ENCODE measurements at regions not wholly inside any gene's neighbourhood (a gene's known extent, or its start where the extent isn't known, plus 50 kb on each side); places are given as distances from the start of the nearest gene placed in this dataset.
A peak's percentile ranks its signal among the peaks of the same experiment; 100 is the strongest.

DNA sequence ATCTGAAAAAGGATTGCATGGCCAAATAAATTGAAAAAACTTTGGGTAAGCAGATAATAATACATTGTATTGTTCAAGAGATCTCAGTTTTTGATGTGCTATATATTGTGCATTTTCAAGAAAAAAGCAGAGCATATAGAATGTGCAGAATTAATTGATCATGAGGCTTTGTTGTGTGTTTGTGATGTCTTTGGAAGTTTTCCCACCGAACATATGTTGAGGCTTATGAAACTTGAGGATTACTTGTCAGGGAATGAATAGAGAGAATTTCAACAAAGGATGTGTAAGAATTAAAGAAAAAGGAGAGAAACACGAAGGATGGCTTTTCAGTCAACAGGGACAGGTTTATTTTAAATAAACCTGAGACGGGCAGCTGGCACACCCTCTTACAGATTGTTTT lies 232.5 kb upstream of the POU1F1 start:
- Mint-ChIP-seq H3K27ac (ENCODE audit: unreplicated experiment) (no peak overlapping the region), H3K4me1 (ENCODE audit: unreplicated experiment) (no peaks in the 10 kb centered on the region), H3K4me3 (ENCODE audit: unreplicated experiment) (no peak overlapping the region), H3K9me3 (ENCODE audit: unreplicated experiment) (no peaks in the 10 kb centered on the region), H3K27me3 (ENCODE audit: unreplicated experiment) (peaks cover 32% of the 10 kb centered on the region), H3K36me3 (ENCODE audit: unreplicated experiment) (no peaks in the 10 kb centered on the region)
- DNase-seq (ENCODE audit: extremely low spot score, unreplicated experiment): no peak
- no peak for TF ChIP-seq CTCF (IDR thresholded peaks at IDR 0.05)

- TF ChIP-seq CTCF (IDR thresholded peaks at IDR 0.05): no peak
- H3K9me3 Mint-ChIP-seq (ENCODE audit: unreplicated experiment): no peaks in the 10 kb centered on the region
- H3K4me1 Mint-ChIP-seq (ENCODE audit: unreplicated experiment): no peaks in the 10 kb centered on the region
- peaks cover 33% of the 10 kb centered on the region for H3K27me3 Mint-ChIP-seq (ENCODE audit: unreplicated experiment)
- no peaks in the 10 kb centered on the region for H3K36me3 Mint-ChIP-seq (ENCODE audit: unreplicated experiment)
- no peak overlapping the region for H3K27ac Mint-ChIP-seq (ENCODE audit: unreplicated experiment)
- H3K4me3 Mint-ChIP-seq (ENCODE audit: unreplicated experiment): no peak overlapping the region
- no peak for DNase-seq (ENCODE audit: extremely low spot score, unreplicated experiment)
Measured at GRCh38 chr3:87507753-87508152, 231.4 kb upstream of the POU1F1 start.

DNA sequence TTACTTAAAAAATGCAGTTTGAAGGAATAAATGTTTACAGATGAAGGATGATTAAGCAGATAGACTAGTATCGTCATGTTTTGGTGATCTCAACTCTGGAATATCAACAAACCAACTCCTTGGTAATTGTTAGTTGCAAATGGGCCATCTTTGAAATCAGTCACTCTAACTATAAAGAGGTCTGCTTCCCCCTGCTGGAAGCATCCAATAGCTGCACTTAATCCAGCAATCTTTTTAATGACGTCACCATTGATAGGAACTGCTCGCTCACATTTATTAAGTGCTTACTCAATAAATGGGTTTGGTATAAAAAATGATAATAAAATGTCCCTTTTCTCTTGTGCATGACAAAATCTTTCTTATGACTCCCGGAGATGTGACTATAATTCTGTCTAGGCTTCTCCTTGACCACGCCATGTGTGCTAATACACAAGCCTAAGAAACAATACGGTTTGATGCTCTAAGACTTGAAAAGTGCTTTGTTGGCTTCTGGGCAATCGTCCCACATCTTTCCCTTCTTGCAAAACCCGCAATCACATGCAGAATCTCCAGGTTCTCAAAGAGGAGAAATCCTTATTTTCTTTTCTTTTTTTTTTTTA lies 227.6 kb upstream of the POU1F1 start:
- peak; percentile 87 for TF ChIP-seq CTCF (IDR thresholded peaks at IDR 0.05)
- Mint-ChIP-seq H3K9me3 (ENCODE audit: unreplicated experiment) (no peaks in the 10 kb centered on the region), H3K27me3 (ENCODE audit: unreplicated experiment) (peaks cover 41% of the 10 kb centered on the region), H3K36me3 (ENCODE audit: unreplicated experiment) (no peaks in the 10 kb centered on the region), H3K27ac (ENCODE audit: unreplicated experiment) (no peak overlapping the region), H3K4me3 (ENCODE audit: unreplicated experiment) (no peak overlapping the region), H3K4me1 (ENCODE audit: unreplicated experiment) (no peaks in the 10 kb centered on the region)
- no peak for DNase-seq (ENCODE audit: extremely low spot score, unreplicated experiment)

DNA sequence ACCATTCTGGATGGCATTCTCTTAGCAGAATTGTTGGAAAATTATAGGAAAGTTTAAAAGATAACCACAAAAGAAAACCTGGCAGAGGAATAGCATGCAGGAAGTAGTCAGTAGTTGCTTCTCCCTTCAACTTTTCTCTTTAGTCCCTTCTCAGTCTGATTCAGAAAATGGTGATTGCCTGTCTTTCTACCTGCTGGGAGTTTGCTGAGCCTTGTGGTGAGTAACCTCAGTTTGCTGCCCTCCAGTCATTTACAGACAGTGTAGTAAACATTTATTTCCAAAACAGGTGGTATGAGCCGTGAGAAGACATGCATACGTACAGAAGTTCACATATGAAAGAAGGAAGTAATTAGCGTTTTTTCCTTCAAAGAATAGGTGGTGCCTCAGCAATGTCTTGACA lies 224.7 kb upstream of the POU1F1 start:
- H3K9me3 Mint-ChIP-seq (ENCODE audit: unreplicated experiment): no peaks in the 10 kb centered on the region
- TF ChIP-seq CTCF (IDR thresholded peaks at IDR 0.05): no peak
- H3K36me3 Mint-ChIP-seq (ENCODE audit: unreplicated experiment): no peaks in the 10 kb centered on the region
- H3K4me1 Mint-ChIP-seq (ENCODE audit: unreplicated experiment): no peaks in the 10 kb centered on the region
- peaks cover 48% of the 10 kb centered on the region for H3K27me3 Mint-ChIP-seq (ENCODE audit: unreplicated experiment)
- DNase-seq (ENCODE audit: extremely low spot score, unreplicated experiment): no peak
- H3K4me3 Mint-ChIP-seq (ENCODE audit: unreplicated experiment): no peak overlapping the region
- no peak overlapping the region for H3K27ac Mint-ChIP-seq (ENCODE audit: unreplicated experiment)

- H3K27me3 Mint-ChIP-seq (ENCODE audit: unreplicated experiment): peaks cover 55% of the 10 kb centered on the region
- TF ChIP-seq CTCF (IDR thresholded peaks at IDR 0.05): no peak
- DNase-seq (ENCODE audit: extremely low spot score, unreplicated experiment): no peak
Measured at GRCh38 chr3:87498358-87499080, 222.1 kb upstream of the POU1F1 start.

More at GRCh38 chr3:87498358-87499080, 222.1 kb upstream of the POU1F1 start:
- Mint-ChIP-seq H3K9me3 (ENCODE audit: unreplicated experiment) (no peaks in the 10 kb centered on the region), H3K36me3 (ENCODE audit: unreplicated experiment) (no peaks in the 10 kb centered on the region), H3K4me1 (ENCODE audit: unreplicated experiment) (no peaks in the 10 kb centered on the region), H3K4me3 (ENCODE audit: unreplicated experiment) (no peak overlapping the region), H3K27ac (ENCODE audit: unreplicated experiment) (no peak overlapping the region)

Data from osteocyte (in vitro differentiated cells).